Left ventricle myocardium inferior (tissue), 1 donor: ENCODE measurements at regions not wholly inside any gene's neighbourhood (a gene's known extent, or its start where the extent isn't known, plus 50 kb on each side); places are given as distances from the start of the nearest gene placed in this dataset.

Source experiments
- DNase-seq: peaks from one replicate; pipeline ENCODE4 v3.0.0-alpha.2; 2020
- H3K27ac ChIP-seq: fragments of 200-600 bp; replicated peaks from 2 replicates; pipeline ENCODE4 v1.8.0; 2021
- H3K27me3 ChIP-seq: fragments of 200-600 bp; 2 replicates; pipeline ENCODE4 v1.8.0; 2021; ENCODE audit warnings: low read depth
- H3K36me3 ChIP-seq: fragments of 200-600 bp; 2 replicates; pipeline ENCODE4 v1.8.0; 2021
- H3K4me1 ChIP-seq: fragments of 200-600 bp; 2 replicates; pipeline ENCODE4 v1.8.0; 2021
- H3K4me3 ChIP-seq: fragments of 200-600 bp; 2 replicates; pipeline ENCODE4 v1.8.0; 2021; ENCODE audit warnings: mild to moderate bottlenecking, moderate library complexity
- H3K9me3 ChIP-seq: fragments of 200-600 bp; replicated peaks from 2 replicates; pipeline ENCODE4 v1.8.0; 2021
- intact Hi-C: fragments of 100-400 bp; cut with micrococcal nuclease; formaldehyde crosslinking; loops from one replicate; pipeline ENCODE4 v1.11.0; 2022
- TF ChIP-seq, protein P1 (sequence below): fragments of 200-600 bp; IDR thresholded peaks from 2 replicates; pipeline ENCODE4 v1.8.0; 2021; ENCODE audit warnings: antibody characterized with exemption, mild to moderate bottlenecking, borderline replicate concordance
- donor health status: DM: no; HTN: yes; CAD: no; lungs with severe emphysema.

DNA sequence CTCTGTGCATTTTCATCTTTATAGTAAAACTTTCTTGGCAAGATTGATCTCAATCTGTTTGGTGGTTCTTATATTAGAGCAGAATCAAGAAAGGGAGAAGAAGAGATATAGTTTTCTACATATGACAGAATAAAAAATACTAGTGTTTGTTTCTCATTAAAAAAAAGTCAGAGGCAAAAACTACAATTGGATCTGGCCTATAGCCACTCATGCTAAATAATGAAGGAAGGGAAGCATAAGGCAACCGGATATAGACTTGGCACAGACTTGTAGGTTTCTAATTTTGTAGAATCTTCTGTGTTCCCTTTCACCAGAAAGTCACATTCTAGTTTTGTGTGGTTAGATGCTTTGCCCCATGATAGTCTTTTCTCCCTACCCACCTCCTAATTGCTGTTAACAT is 306.2 kb downstream of the PIK3R1 start:
- intact Hi-C loops, result no loop called here
- Histone ChIP-seq H3K36me3 (no peaks in the 10 kb centered on the region), H3K27me3 (no peaks in the 10 kb centered on the region), H3K9me3 (no peaks in the 10 kb centered on the region), H3K4me1 (no peaks in the 10 kb centered on the region), H3K4me3 (no peak overlapping the region), H3K27ac (no peak overlapping the region)
- DNase-seq, result no peak
- TF ChIP-seq, protein P1, sequence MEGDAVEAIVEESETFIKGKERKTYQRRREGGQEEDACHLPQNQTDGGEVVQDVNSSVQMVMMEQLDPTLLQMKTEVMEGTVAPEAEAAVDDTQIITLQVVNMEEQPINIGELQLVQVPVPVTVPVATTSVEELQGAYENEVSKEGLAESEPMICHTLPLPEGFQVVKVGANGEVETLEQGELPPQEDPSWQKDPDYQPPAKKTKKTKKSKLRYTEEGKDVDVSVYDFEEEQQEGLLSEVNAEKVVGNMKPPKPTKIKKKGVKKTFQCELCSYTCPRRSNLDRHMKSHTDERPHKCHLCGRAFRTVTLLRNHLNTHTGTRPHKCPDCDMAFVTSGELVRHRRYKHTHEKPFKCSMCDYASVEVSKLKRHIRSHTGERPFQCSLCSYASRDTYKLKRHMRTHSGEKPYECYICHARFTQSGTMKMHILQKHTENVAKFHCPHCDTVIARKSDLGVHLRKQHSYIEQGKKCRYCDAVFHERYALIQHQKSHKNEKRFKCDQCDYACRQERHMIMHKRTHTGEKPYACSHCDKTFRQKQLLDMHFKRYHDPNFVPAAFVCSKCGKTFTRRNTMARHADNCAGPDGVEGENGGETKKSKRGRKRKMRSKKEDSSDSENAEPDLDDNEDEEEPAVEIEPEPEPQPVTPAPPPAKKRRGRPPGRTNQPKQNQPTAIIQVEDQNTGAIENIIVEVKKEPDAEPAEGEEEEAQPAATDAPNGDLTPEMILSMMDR, result no peak

DNA sequence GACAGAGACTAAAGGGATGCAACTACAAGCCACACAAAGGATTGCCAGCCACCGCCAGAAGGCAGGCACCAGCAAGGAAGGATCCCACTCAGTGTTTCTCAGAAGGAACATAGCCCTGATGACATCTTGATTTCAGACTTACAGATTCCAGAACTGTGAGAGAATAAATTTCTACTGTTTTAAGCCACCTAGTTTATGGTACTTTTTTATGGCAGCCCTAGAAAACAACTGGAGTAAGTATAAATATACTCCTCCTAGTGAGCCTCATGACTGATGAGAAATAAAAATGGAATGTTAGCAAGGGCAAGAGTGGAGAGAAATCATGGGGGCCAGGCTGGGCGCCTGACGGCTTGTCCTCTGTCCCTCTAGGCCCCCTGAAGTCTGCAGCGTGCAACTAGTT is 307.3 kb downstream of the PIK3R1 start:
- intact Hi-C loops, result no loop called here
- no peaks in the 10 kb centered on the region for H3K27me3 ChIP-seq
- H3K4me1 ChIP-seq, result no peaks in the 10 kb centered on the region
- H3K36me3 ChIP-seq, result no peaks in the 10 kb centered on the region
- no peak for DNase-seq
- TF ChIP-seq, protein P1, result no peak
- H3K9me3 ChIP-seq, result peaks cover 6% of the 10 kb centered on the region
- H3K27ac ChIP-seq, result no peak overlapping the region
- no peak overlapping the region for H3K4me3 ChIP-seq

DNA sequence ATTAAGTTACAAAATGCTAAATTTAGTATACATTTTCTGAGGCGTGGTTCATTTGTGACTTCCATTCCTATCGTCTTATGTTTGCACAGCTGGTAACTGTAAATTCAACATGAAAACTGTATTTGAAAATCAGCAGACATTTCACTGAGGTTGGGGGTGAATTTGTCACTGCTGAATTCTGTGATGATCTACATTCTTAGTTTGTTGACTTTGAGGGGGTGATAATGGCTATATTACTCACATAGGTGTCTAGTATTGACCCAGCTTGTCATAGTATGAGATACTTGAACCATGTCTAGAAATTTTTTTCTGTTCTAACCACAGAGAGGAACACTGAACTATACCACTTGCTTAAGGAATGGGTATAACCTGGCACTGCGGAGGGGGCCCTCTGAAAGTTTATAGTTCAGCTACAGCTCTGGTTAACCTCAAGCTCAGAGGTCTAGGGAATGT is 313.3 kb downstream of the PIK3R1 start:
- intact Hi-C loops, result no loop called here
- peaks cover 8% of the 10 kb centered on the region for H3K4me1 ChIP-seq
- no peak overlapping the region for H3K27ac ChIP-seq
- no peak for DNase-seq
- H3K27me3 ChIP-seq, result no peaks in the 10 kb centered on the region
- TF ChIP-seq, protein P1, result no peak
- peaks cover 11% of the 10 kb centered on the region for H3K9me3 ChIP-seq
- H3K36me3 ChIP-seq, result no peaks in the 10 kb centered on the region
- no peak overlapping the region for H3K4me3 ChIP-seq

- H3K9me3 ChIP-seq, result peaks cover 11% of the 10 kb centered on the region
- no peak overlapping the region for H3K4me3 ChIP-seq
- DNase-seq, result no peak
- no peaks in the 10 kb centered on the region for H3K36me3 ChIP-seq
- TF ChIP-seq, protein P1, result no peak
- H3K27ac ChIP-seq, result no peak overlapping the region
- intact Hi-C loops, result no loop called here
- H3K27me3 ChIP-seq, result no peaks in the 10 kb centered on the region
- peaks cover 15% of the 10 kb centered on the region for H3K4me1 ChIP-seq
Observed at GRCh38 chr5:68529581-68529980, 314.0 kb downstream of the PIK3R1 start.

GRCh38 chr5:68531970-68532369 is 316.4 kb downstream of the PIK3R1 start:
- H3K27ac ChIP-seq, result no peak overlapping the region
- no peaks in the 10 kb centered on the region for H3K36me3 ChIP-seq
- TF ChIP-seq, protein P1, result no peak
- H3K27me3 ChIP-seq, result no peaks in the 10 kb centered on the region
- peaks cover 19% of the 10 kb centered on the region for H3K4me1 ChIP-seq
- H3K4me3 ChIP-seq, result no peak overlapping the region
- DNase-seq, result no peak
- intact Hi-C loops, result no loop called here
- peaks cover 11% of the 10 kb centered on the region for H3K9me3 ChIP-seq

- no peak overlapping the region for H3K27ac ChIP-seq
- H3K36me3 ChIP-seq, result no peaks in the 10 kb centered on the region
- H3K4me3 ChIP-seq, result no peak overlapping the region
- DNase-seq, result no peak
- peaks cover 4% of the 10 kb centered on the region for H3K9me3 ChIP-seq
- intact Hi-C loops, result no loop called here
- H3K4me1 ChIP-seq, result peaks cover 19% of the 10 kb centered on the region
- H3K27me3 ChIP-seq, result no peaks in the 10 kb centered on the region
- TF ChIP-seq, protein P1, result no peak
Observed at GRCh38 chr5:68533051-68533450, 317.5 kb downstream of the PIK3R1 start.
